ENCODE measurements at regions not wholly inside any gene's neighbourhood (a gene's known extent, or its start where the extent isn't known, plus 50 kb on each side); places are given as distances from the start of the nearest gene placed in this dataset.

DNA sequence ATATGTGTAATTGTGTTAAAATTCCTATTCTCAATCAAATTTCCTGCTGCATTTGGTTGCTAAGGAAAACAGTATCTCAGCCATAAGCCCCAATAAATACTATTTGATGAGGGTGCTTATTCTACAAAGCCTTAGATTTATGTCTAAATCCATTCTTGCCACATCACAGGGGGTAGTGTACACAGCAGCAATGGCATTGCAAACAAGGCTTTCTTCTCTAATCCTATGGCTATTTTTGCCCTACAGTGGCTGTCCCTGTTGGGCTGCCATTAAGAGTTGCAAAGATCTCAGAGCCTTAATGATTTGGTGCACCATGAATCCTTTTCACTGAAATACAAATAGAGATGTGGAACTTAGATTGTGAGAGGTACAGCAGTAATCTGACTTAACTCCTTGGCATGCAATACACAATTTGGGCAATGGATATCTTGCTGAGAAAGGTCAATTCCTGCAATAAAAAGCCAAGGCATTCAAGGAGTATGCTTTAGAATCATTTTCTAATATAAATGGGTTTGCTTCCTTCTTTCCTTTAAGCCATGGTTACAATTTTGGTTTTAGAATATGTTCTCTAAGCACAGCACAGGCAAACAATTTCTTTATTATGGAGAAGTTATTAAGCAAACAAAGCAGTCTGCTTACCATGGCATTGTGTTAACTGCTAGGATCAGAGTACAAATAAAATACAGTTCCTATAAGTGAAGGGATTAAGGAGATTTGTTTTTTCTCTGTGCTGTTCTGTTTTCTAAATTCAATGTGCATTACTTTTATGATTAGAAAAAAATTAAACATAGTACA, 69.8 kb upstream of the CD302 start:
- H3K4me3 Mint-ChIP-seq (ENCODE audit: unreplicated experiment), result no peak overlapping the region
- TF ChIP-seq, protein P1, sequence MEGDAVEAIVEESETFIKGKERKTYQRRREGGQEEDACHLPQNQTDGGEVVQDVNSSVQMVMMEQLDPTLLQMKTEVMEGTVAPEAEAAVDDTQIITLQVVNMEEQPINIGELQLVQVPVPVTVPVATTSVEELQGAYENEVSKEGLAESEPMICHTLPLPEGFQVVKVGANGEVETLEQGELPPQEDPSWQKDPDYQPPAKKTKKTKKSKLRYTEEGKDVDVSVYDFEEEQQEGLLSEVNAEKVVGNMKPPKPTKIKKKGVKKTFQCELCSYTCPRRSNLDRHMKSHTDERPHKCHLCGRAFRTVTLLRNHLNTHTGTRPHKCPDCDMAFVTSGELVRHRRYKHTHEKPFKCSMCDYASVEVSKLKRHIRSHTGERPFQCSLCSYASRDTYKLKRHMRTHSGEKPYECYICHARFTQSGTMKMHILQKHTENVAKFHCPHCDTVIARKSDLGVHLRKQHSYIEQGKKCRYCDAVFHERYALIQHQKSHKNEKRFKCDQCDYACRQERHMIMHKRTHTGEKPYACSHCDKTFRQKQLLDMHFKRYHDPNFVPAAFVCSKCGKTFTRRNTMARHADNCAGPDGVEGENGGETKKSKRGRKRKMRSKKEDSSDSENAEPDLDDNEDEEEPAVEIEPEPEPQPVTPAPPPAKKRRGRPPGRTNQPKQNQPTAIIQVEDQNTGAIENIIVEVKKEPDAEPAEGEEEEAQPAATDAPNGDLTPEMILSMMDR (IDR thresholded peaks at IDR 0.05), result no peak
- no peaks in the 10 kb centered on the region for H3K4me1 Mint-ChIP-seq (ENCODE audit: unreplicated experiment)
- peaks cover 8% of the 10 kb centered on the region for H3K9me3 Mint-ChIP-seq (ENCODE audit: unreplicated experiment)
- H3K27ac Mint-ChIP-seq (ENCODE audit: unreplicated experiment), result no peak overlapping the region
- no peak for DNase-seq (ENCODE audit: extremely low spot score, unreplicated experiment)
- H3K27me3 Mint-ChIP-seq (ENCODE audit: unreplicated experiment), result peaks cover 2% of the 10 kb centered on the region
- peaks cover 2% of the 10 kb centered on the region for H3K36me3 Mint-ChIP-seq (ENCODE audit: unreplicated experiment)

DNA sequence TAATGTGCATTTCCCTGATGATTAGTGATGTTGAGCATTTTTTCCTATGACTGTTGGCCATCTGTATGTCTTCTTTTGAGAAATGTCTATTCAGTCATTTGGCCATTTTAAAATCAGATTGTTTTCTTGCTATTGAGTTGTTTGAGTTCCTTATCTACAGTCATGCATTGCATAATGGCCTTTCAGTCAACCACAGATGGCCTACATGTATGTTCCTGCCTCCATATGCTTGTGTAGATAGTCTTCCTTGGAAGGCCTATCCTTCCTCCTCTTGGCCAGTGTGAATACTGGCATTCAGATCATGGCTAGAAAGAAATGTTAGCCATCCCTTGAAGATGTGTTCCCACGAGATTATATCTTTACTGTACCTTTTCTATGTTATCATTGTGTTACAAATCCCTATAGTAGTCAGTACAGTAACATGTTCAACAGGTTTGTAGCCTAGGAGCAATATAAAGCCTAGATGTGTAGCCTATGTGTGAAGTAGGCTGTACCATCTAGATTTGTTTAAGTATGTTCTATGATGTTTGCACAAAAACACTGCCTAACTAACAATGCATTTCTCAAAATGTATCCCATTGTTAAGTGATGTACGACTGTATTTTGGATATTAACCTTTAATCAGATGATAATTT, 65.6 kb upstream of the CD302 start:
- H3K27ac Mint-ChIP-seq (ENCODE audit: unreplicated experiment), result no peak overlapping the region
- no peak overlapping the region for H3K4me3 Mint-ChIP-seq (ENCODE audit: unreplicated experiment)
- no peaks in the 10 kb centered on the region for H3K4me1 Mint-ChIP-seq (ENCODE audit: unreplicated experiment)
- peaks cover 2% of the 10 kb centered on the region for H3K36me3 Mint-ChIP-seq (ENCODE audit: unreplicated experiment)
- no peak for DNase-seq (ENCODE audit: extremely low spot score, unreplicated experiment)
- peaks cover 2% of the 10 kb centered on the region for H3K27me3 Mint-ChIP-seq (ENCODE audit: unreplicated experiment)
- peaks cover 9% of the 10 kb centered on the region for H3K9me3 Mint-ChIP-seq (ENCODE audit: unreplicated experiment)
- TF ChIP-seq, protein P1 (IDR thresholded peaks at IDR 0.05), result no peak

DNA sequence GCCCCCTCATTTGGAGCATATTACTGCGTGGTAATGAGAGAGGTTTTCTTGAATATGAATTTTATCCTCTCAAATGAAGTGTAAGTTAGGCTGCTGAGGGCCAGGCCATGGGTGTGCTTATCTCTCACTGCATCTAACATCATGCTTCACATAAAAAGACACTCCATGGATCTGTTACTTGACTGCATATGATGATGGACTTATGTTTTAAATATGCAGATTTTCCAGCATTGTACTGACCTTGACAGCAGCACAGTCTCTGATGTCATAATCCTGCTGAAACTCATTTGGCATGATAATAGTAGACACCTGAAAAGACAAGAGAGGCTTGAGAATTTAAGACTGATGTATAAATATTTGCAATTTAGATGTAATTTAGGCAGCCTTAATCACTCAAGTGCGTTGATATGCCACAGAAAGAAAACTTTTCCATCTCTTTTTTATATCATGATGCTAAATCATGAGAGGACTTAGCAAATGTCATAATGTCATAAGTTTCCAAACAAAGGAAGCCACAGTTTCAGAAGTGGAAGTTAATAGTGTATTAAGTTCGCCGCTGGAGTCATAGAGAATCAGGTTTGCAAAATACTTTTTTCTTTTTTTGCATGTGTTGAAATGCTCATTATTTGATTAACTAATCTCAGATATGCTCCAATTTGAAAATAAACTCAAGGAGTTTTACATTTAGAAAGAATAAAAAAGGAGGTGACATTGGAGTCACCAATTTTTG, 62.7 kb upstream of the CD302 start:
- Mint-ChIP-seq H3K36me3 (ENCODE audit: unreplicated experiment) (peaks cover 2% of the 10 kb centered on the region), H3K9me3 (ENCODE audit: unreplicated experiment) (peaks cover 9% of the 10 kb centered on the region), H3K27me3 (ENCODE audit: unreplicated experiment) (no peaks in the 10 kb centered on the region), H3K27ac (ENCODE audit: unreplicated experiment) (no peak overlapping the region), H3K4me1 (ENCODE audit: unreplicated experiment) (peaks cover 5% of the 10 kb centered on the region), H3K4me3 (ENCODE audit: unreplicated experiment) (no peak overlapping the region)
- TF ChIP-seq, protein P1 (IDR thresholded peaks at IDR 0.05), result no peak
- DNase-seq (ENCODE audit: extremely low spot score, unreplicated experiment), result no peak

DNA sequence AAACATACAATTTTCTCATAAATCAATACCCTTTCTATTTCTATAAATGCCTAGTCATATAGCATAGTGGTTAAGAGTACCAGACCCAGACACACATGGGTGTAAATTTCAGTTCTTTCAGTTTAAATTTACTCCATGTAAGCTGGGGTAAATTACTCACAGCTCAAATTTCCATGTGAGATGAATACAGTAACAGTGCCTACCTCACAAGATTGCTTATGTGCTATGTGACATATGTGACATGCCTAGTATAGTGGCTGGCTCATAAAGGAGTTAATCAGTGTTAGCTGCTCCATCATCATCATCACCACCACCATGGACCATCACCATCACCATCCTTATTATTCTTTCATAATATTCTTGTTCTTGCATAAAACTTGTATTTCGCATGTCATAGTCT, 61.6 kb upstream of the CD302 start:
- TF ChIP-seq, protein P1 (IDR thresholded peaks at IDR 0.05), result no peak
- H3K36me3 Mint-ChIP-seq (ENCODE audit: unreplicated experiment), result peaks cover 2% of the 10 kb centered on the region
- H3K9me3 Mint-ChIP-seq (ENCODE audit: unreplicated experiment), result peaks cover 5% of the 10 kb centered on the region
- H3K27me3 Mint-ChIP-seq (ENCODE audit: unreplicated experiment), result no peaks in the 10 kb centered on the region
- H3K4me1 Mint-ChIP-seq (ENCODE audit: unreplicated experiment), result peaks cover 11% of the 10 kb centered on the region
- no peak overlapping the region for H3K27ac Mint-ChIP-seq (ENCODE audit: unreplicated experiment)
- DNase-seq (ENCODE audit: extremely low spot score, unreplicated experiment), result no peak
- no peak overlapping the region for H3K4me3 Mint-ChIP-seq (ENCODE audit: unreplicated experiment)

DNA sequence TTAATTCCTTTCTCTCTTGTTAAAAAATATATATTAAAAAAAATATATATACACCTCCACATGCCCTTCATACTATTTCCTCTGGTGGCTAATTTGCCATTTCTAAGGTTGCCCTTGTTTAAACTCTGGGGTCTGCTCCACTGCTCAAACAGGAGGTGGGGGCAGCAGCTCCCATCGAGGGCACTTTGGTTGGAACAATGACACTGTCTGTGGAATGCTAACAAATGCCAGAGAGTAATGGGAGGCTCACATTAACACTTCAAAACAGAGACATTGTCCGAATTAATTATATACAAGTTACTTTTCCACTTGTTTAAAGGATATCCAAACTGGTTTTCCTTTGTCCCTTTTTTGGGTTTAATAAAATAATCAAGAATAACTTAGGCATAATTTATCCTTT, 58.8 kb upstream of the CD302 start:
- Mint-ChIP-seq H3K36me3 (ENCODE audit: unreplicated experiment) (no peaks in the 10 kb centered on the region), H3K4me1 (ENCODE audit: unreplicated experiment) (peaks cover 11% of the 10 kb centered on the region), H3K9me3 (ENCODE audit: unreplicated experiment) (no peaks in the 10 kb centered on the region), H3K27ac (ENCODE audit: unreplicated experiment) (no peak overlapping the region), H3K4me3 (ENCODE audit: unreplicated experiment) (no peak overlapping the region), H3K27me3 (ENCODE audit: unreplicated experiment) (no peaks in the 10 kb centered on the region)
- TF ChIP-seq, protein P1 (IDR thresholded peaks at IDR 0.05), result no peak
- no peak for DNase-seq (ENCODE audit: extremely low spot score, unreplicated experiment)

Data from osteocyte (in vitro differentiated cells).